ENCODE measurements at regions not wholly inside any gene's neighbourhood (a gene's known extent, or its start where the extent isn't known, plus 50 kb on each side); places are given as distances from the start of the nearest gene placed in this dataset.

DNA sequence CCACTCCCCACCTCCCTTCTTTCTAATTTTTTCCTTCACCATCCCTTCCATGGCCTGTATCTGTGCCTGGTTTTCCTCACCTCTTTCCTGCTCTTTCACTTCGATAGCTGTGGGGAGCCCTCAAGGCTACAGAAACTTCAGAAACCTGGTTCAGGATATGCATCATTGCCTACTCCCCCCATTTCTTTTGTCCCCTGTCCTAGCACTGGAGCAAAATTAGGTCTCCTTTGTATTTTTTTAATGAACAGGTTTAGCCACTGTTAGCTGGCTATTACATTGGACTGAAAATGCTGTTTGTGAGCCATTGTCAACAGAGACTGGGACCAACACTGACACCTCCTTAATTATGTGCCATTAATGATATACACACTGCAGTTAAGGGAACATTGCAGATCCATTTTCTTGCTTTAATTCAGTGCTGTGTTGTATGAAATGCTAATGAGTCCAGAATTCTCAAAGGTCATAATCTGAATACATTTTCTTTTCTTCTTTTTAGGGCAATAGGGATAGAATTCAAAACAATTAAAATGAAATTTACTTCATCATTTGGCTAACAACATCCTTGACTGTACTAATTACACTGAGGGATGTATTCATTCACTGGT is 138.6 kb downstream of the PDCD6IP start:
- Histone ChIP-seq H3K9me3 (no peaks in the 10 kb centered on the region), H3K4me3 (no peak overlapping the region), H3K27me3 (ENCODE audit: insufficient read depth in 3 of 3, low read length in 2 of 3) (no peaks in the 10 kb centered on the region), H3K36me3 (ENCODE audit: insufficient read depth in 1 of 2, low read depth in 1 of 2) (no peaks in the 10 kb centered on the region), H3K27ac (no peak overlapping the region), H3K4me1 (no peaks in the 10 kb centered on the region)
- ATAC-seq, result no peak
- no peak for DNase-seq
- TF ChIP-seq, protein P1, sequence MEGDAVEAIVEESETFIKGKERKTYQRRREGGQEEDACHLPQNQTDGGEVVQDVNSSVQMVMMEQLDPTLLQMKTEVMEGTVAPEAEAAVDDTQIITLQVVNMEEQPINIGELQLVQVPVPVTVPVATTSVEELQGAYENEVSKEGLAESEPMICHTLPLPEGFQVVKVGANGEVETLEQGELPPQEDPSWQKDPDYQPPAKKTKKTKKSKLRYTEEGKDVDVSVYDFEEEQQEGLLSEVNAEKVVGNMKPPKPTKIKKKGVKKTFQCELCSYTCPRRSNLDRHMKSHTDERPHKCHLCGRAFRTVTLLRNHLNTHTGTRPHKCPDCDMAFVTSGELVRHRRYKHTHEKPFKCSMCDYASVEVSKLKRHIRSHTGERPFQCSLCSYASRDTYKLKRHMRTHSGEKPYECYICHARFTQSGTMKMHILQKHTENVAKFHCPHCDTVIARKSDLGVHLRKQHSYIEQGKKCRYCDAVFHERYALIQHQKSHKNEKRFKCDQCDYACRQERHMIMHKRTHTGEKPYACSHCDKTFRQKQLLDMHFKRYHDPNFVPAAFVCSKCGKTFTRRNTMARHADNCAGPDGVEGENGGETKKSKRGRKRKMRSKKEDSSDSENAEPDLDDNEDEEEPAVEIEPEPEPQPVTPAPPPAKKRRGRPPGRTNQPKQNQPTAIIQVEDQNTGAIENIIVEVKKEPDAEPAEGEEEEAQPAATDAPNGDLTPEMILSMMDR (IDR thresholded peaks at IDR 0.05), result no peak
- WGBS, 3 donors, result 32 to 56% (median 36%) methylated on average over 1 of the region's 1 CpG
- intact Hi-C loops (cut with DNase I), result no loop called here

- H3K4me3 ChIP-seq, result no peak overlapping the region
- 17 to 25% (median 23%) methylated on average over 1 of the region's 1 CpG for WGBS, 3 donors
- intact Hi-C loops (cut with DNase I), result no loop called here
- H3K27ac ChIP-seq, result no peak overlapping the region
- ATAC-seq, result no peak
- TF ChIP-seq, protein P1 (IDR thresholded peaks at IDR 0.05), result no peak
- no peak for DNase-seq
- no peaks in the 10 kb centered on the region for H3K27me3 ChIP-seq (ENCODE audit: insufficient read depth in 3 of 3, low read length in 2 of 3)
- no peaks in the 10 kb centered on the region for H3K36me3 ChIP-seq (ENCODE audit: insufficient read depth in 1 of 2, low read depth in 1 of 2)
- no peaks in the 10 kb centered on the region for H3K9me3 ChIP-seq
- H3K4me1 ChIP-seq, result no peaks in the 10 kb centered on the region
Observed at GRCh38 chr3:33937628-33938027, 139.2 kb downstream of the PDCD6IP start.

GRCh38 chr3:33940149-33940548 is 141.7 kb downstream of the PDCD6IP start:
- intact Hi-C loops (cut with DNase I), result no loop called here
- H3K36me3 ChIP-seq (ENCODE audit: insufficient read depth in 1 of 2, low read depth in 1 of 2), result no peaks in the 10 kb centered on the region
- 60 to 68% (median 67%) methylated on average over 5 of the region's 5 CpGs for WGBS, 3 donors

GRCh38 chr3:33940736-33941135 is 142.3 kb downstream of the PDCD6IP start:
- H3K36me3 ChIP-seq (ENCODE audit: insufficient read depth in 1 of 2, low read depth in 1 of 2), result no peaks in the 10 kb centered on the region
- TF ChIP-seq, protein P1 (IDR thresholded peaks at IDR 0.05), result no peak
- H3K27ac ChIP-seq, result no peak overlapping the region
- H3K4me1 ChIP-seq, result no peaks in the 10 kb centered on the region
- intact Hi-C loops (cut with DNase I), result no loop called here
- no peaks in the 10 kb centered on the region for H3K9me3 ChIP-seq
- no peak overlapping the region for H3K4me3 ChIP-seq
- no peaks in the 10 kb centered on the region for H3K27me3 ChIP-seq (ENCODE audit: insufficient read depth in 3 of 3, low read length in 2 of 3)
- ATAC-seq, result no peak
- WGBS, 3 donors, result 33 to 39% (median 38%) methylated on average over 4 of the region's 4 CpGs
- no peak for DNase-seq

More at GRCh38 chr3:33940149-33940548, 141.7 kb downstream of the PDCD6IP start:
- ATAC-seq (no peak), DNase-seq (no peak)
- H3K4me3 ChIP-seq, result no peak overlapping the region
- TF ChIP-seq, protein P1 (IDR thresholded peaks at IDR 0.05), result no peak
- no peaks in the 10 kb centered on the region for H3K27me3 ChIP-seq (ENCODE audit: insufficient read depth in 3 of 3, low read length in 2 of 3)
- no peaks in the 10 kb centered on the region for H3K9me3 ChIP-seq
- H3K4me1 ChIP-seq, result no peaks in the 10 kb centered on the region
- H3K27ac ChIP-seq, result no peak overlapping the region

DNA sequence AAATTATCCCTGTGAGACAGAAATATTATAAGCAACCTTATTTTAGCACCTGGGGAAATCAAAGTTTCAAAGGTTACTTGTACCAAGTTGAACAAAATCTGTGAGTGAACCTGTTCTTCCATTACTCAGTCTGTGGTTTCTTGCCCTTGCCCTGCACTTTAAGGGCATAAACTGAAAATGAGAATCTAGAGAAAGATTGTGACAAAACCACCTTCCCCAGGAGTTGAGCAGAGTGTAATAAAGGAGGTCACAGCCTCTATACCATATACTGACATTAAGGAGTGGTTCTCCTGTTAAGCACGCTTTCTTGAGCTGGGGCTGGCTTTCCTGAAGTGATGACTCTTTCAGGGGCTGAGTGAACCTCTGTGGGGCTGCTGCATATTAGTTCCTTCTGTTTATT is 143.4 kb downstream of the PDCD6IP start:
- Histone ChIP-seq H3K9me3 (no peaks in the 10 kb centered on the region), H3K27ac (no peak overlapping the region), H3K4me1 (no peaks in the 10 kb centered on the region), H3K4me3 (no peak overlapping the region), H3K27me3 (ENCODE audit: insufficient read depth in 3 of 3, low read length in 2 of 3) (no peaks in the 10 kb centered on the region), H3K36me3 (ENCODE audit: insufficient read depth in 1 of 2, low read depth in 1 of 2) (no peaks in the 10 kb centered on the region)
- DNase-seq (no peak), ATAC-seq (no peak)
- 94 to 100% (median 96%) methylated on average over 1 of the region's 1 CpG for WGBS, 3 donors
- TF ChIP-seq, protein P1 (IDR thresholded peaks at IDR 0.05), result no peak
- intact Hi-C loops (cut with DNase I), result no loop called here
